ENCODE measurements at regions not wholly inside any gene's neighbourhood (a gene's known extent, or its start where the extent isn't known, plus 50 kb on each side); places are given as distances from the start of the nearest gene placed in this dataset.

- Histone ChIP-seq H3K4me2 (ENCODE audit: insufficient read depth in 1 of 2, low read depth in 2 of 2, low read length in 2 of 2) (no peak overlapping the region), H3K56ac (replicated peaks; ENCODE audit: insufficient read length, low read depth, low read length) (no peak overlapping the region), H2BK120ac (replicated peaks; ENCODE audit: low read depth, low read length) (no peak overlapping the region), H2BK5ac (ENCODE audit: low read depth, low read length) (no peak overlapping the region), H2AFZ (ENCODE audit: low read length) (no peak overlapping the region), H3K27ac (ENCODE audit: low read depth, low read length) (no peak overlapping the region), H2BK20ac (ENCODE audit: low read length) (no peak overlapping the region), H4K20me1 (replicated peaks in 1 of 2; ENCODE audit: control insufficient read depth in 1 of 2, insufficient read depth in 2 of 2, low read length in 2 of 2) (no peaks in the 10 kb centered on the region), H3K4me1 (replicated peaks in 1 of 4; ENCODE audit: control insufficient read depth in 3 of 4, insufficient read depth in 4 of 4, low read length in 3 of 4) (no peaks in the 10 kb centered on the region), H4K5ac (ENCODE audit: insufficient read length, low read depth, low read length) (no peak overlapping the region), H3K4ac (replicated peaks; ENCODE audit: insufficient read length, low read depth, low read length) (no peak overlapping the region), H3K9me3 (ENCODE audit: insufficient read depth in 2 of 2, low read depth in 1 of 2, low read length in 1 of 2) (peaks cover 11 to 15% of the 10 kb centered on the region in 2 experiments; a peak in 3 of 4 replicates), H4K91ac (replicated peaks; ENCODE audit: insufficient read length, low read length) (no peak overlapping the region), H3K23me2 (ENCODE audit: low read depth, low read length) (no peaks in the 10 kb centered on the region), H4K8ac (ENCODE audit: extremely low read depth, insufficient read depth, low read length) (no peak overlapping the region), H3K79me2 (ENCODE audit: control insufficient read depth in 1 of 2, insufficient read depth in 2 of 2, low read length in 2 of 2) (no peaks in the 10 kb centered on the region), H3K36me3 (ENCODE audit: control insufficient read depth in 2 of 4, insufficient read depth in 4 of 4, low read length in 3 of 4) (no peaks in the 10 kb centered on the region), H3K79me1 (ENCODE audit: low read depth, low read length) (no peaks in the 10 kb centered on the region), H3K27me3 (replicated peaks in 1 of 4; ENCODE audit: control insufficient read depth in 3 of 4, extremely low read depth in 1 of 4, insufficient read depth in 3 of 4, low read length in 3 of 4) (no peaks in the 10 kb centered on the region), H2BK15ac (ENCODE audit: low read length) (no peak overlapping the region), H3K9ac (replicated peaks in 1 of 4; ENCODE audit: extremely low read depth in 1 of 4, low read depth in 3 of 4, low read length in 3 of 4) (no peak overlapping the region), H3K4me3 (ENCODE audit: extremely low read depth in 1 of 4, insufficient read depth in 2 of 4, low read depth in 3 of 4, low read length in 4 of 4) (no peak overlapping the region), H3K18ac (ENCODE audit: extremely low read depth, low read length) (no peak overlapping the region), H2BK12ac (ENCODE audit: low read depth, low read length) (no peak overlapping the region), H3K23ac (ENCODE audit: insufficient read length) (no peak overlapping the region), H2AK5ac (ENCODE audit: low read depth, low read length) (no peak overlapping the region), H3K14ac (ENCODE audit: insufficient read length) (no peak overlapping the region)
- no peak for DNase-seq (ENCODE audit: low read depth in 1 of 2, low spot score in 2 of 2)
- no peak for TF ChIP-seq EP300 (IDR thresholded peaks at IDR 0.05; ENCODE audit: borderline replicate concordance in 1 of 2, low read depth in 2 of 2, low read length in 2 of 2)
- TF ChIP-seq SIRT6 (IDR thresholded peaks at IDR 0.05; ENCODE audit: low read length): no peak
- no peak for TF ChIP-seq BRCA1 (IDR thresholded peaks at IDR 0.05; ENCODE audit: low read depth, low read length)
- no peak for TF ChIP-seq FOSL1 (IDR thresholded peaks at IDR 0.05; ENCODE audit: insufficient read depth, low read depth, low read length)
- no peak for TF ChIP-seq CHD1 (IDR thresholded peaks at IDR 0.05; ENCODE audit: low read depth, low read length)
- TF ChIP-seq HDAC2 (IDR thresholded peaks at IDR 0.05; ENCODE audit: borderline replicate concordance in 1 of 2, low read depth in 2 of 2, low read length in 2 of 2): no peak
- TF ChIP-seq TAF7 (optimal IDR thresholded peaks at IDR 0.05; ENCODE audit: borderline replicate concordance, low read depth, low read length): no peak
- no peak for TF ChIP-seq ATF3 (IDR thresholded peaks at IDR 0.05; ENCODE audit: insufficient read depth, low read depth, low read length)
- TF ChIP-seq TAF1 (IDR thresholded peaks at IDR 0.05; ENCODE audit: low read depth, low read length): no peak
- no peak for TF ChIP-seq YY1 (IDR thresholded peaks at IDR 0.05; ENCODE audit: low read depth, low read length)
- no peak for FAIRE-seq
- CTCF ChIA-PET (ENCODE audit: partially characterized antibody): no interaction called here
- POLR2A ChIA-PET (ENCODE audit: partially characterized antibody): no interaction called here
Observed at GRCh38 chr2:134041877-134042276, 212.0 kb upstream of the MGAT5 start.

Measured in H1 (cell line).